ENCODE measurements at regions not wholly inside any gene's neighbourhood (a gene's known extent, or its start where the extent isn't known, plus 50 kb on each side); places are given as distances from the start of the nearest gene placed in this dataset.

- no peaks in the 10 kb centered on the region for H3K4me1 Mint-ChIP-seq
- CTCF ChIA-PET: no interaction called here
- DNase-seq: no peak
- H3K27ac Mint-ChIP-seq: no peak overlapping the region
- no peaks in the 10 kb centered on the region for H3K36me3 Mint-ChIP-seq
- no peak overlapping the region for H3K4me3 Mint-ChIP-seq
- H3K9me3 Mint-ChIP-seq: no peaks in the 10 kb centered on the region
- H3K27me3 Mint-ChIP-seq: no peaks in the 10 kb centered on the region
Measured at GRCh38 chr14:61992139-61992538, 229.9 kb downstream of the SNAPC1 start.

GRCh38 chr14:61992926-61993325 lies 230.7 kb downstream of the SNAPC1 start:
- DNase-seq: no peak
- no peak overlapping the region for H3K4me3 Mint-ChIP-seq
- no peaks in the 10 kb centered on the region for H3K9me3 Mint-ChIP-seq

GRCh38 chr14:61994589-61994988 lies 232.4 kb downstream of the SNAPC1 start:
- H3K4me3 Mint-ChIP-seq: no peak overlapping the region
- H3K27ac Mint-ChIP-seq: no peak overlapping the region
- no peaks in the 10 kb centered on the region for H3K27me3 Mint-ChIP-seq
- H3K4me1 Mint-ChIP-seq: no peaks in the 10 kb centered on the region
- H3K36me3 Mint-ChIP-seq: no peaks in the 10 kb centered on the region
- no peak for DNase-seq
- CTCF ChIA-PET: interaction anchor here (0.7 to 1.1 kb wide), 2 partner anchors 13 to 101 kb away, joined by 3 to 4 read pairs; no protein-coding TSS in a partner anchor
- H3K9me3 Mint-ChIP-seq: no peaks in the 10 kb centered on the region

More at GRCh38 chr14:61992926-61993325, 230.7 kb downstream of the SNAPC1 start:
- CTCF ChIA-PET: no interaction called here
- Mint-ChIP-seq H3K27me3 (no peaks in the 10 kb centered on the region), H3K4me1 (no peaks in the 10 kb centered on the region), H3K27ac (no peak overlapping the region), H3K36me3 (no peaks in the 10 kb centered on the region)

- DNase-seq: no peak
- Mint-ChIP-seq H3K9me3 (no peaks in the 10 kb centered on the region), H3K4me1 (no peaks in the 10 kb centered on the region), H3K27ac (no peak overlapping the region), H3K27me3 (no peaks in the 10 kb centered on the region), H3K4me3 (no peak overlapping the region), H3K36me3 (no peaks in the 10 kb centered on the region)
- CTCF ChIA-PET: no interaction called here
Measured at GRCh38 chr14:61996753-61997152, 234.5 kb downstream of the SNAPC1 start.

DNA sequence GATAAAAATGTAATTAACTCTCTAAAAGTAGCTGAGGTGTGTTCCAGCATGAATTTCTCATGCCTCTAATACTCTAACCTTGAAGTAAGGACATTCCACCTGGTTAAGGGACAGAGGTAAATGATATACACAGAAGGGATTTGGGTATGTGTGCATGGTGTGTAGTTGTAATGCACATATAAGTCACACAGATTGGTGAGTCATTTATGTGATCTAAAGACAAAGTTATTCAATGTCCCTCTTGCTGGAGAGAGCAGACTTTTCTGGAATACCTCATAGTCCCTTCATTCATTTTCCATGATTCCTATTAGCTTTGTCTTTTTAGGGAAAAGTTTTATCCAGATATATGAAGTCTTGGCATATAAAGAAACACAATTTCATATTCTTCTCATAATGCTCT lies 234.9 kb downstream of the SNAPC1 start:
- Mint-ChIP-seq H3K27ac (no peak overlapping the region), H3K4me3 (no peak overlapping the region), H3K27me3 (no peaks in the 10 kb centered on the region), H3K9me3 (no peaks in the 10 kb centered on the region), H3K4me1 (no peaks in the 10 kb centered on the region), H3K36me3 (no peaks in the 10 kb centered on the region)
- CTCF ChIA-PET: no interaction called here
- no peak for DNase-seq

GRCh38 chr14:62001963-62002362 lies 239.7 kb downstream of the SNAPC1 start:
- Mint-ChIP-seq H3K27me3 (no peaks in the 10 kb centered on the region), H3K27ac (no peak overlapping the region), H3K9me3 (no peaks in the 10 kb centered on the region), H3K4me1 (no peaks in the 10 kb centered on the region), H3K36me3 (no peaks in the 10 kb centered on the region), H3K4me3 (no peak overlapping the region)
- CTCF ChIA-PET: no interaction called here
- no peak for DNase-seq

DNA sequence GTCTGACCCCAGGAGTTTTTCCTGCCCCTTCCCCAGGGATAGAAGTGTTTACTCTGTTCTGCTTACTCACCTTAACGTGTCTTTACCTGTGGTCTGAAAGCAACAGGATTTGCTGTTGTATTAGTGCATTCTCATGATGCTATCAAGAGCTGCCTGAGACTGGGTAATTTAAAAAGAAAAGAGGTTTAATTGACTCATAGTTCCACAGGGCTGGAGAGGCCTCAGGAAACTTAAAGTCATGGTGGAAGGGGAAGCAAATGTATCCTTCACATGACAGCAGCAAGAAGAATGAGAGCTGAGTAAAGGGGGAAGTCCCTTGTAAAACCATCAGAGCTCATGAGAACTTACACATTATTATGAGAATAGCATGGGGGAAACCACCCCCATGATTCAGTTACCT lies 240.4 kb downstream of the SNAPC1 start:
- no peak for DNase-seq
- H3K4me3 Mint-ChIP-seq: no peak overlapping the region
- no peak overlapping the region for H3K27ac Mint-ChIP-seq
- CTCF ChIA-PET: no interaction called here
- no peaks in the 10 kb centered on the region for H3K36me3 Mint-ChIP-seq
- no peaks in the 10 kb centered on the region for H3K27me3 Mint-ChIP-seq
- H3K9me3 Mint-ChIP-seq: no peaks in the 10 kb centered on the region
- no peaks in the 10 kb centered on the region for H3K4me1 Mint-ChIP-seq

DNA sequence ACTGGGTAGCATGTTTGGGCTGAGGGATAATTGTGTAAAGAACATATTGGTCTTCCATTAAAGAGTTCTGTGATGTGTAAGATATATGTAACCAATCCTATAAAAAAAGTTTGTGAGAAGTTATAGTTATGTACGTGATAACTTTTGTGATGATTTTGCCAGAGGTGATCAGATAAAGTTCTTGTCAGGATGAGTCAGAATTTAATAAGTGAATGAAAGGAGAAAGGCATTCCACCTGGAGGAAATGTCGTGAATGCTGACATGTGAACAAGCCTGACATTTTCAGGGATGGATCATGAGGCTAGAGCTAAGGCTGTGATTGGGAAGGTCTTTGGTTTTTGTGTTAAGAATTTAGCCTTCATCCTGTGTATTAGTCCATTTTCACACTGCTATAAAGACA lies 241.5 kb downstream of the SNAPC1 start:
- H3K27ac Mint-ChIP-seq: no peak overlapping the region
- CTCF ChIA-PET: no interaction called here
- no peaks in the 10 kb centered on the region for H3K4me1 Mint-ChIP-seq
- no peaks in the 10 kb centered on the region for H3K36me3 Mint-ChIP-seq
- no peaks in the 10 kb centered on the region for H3K9me3 Mint-ChIP-seq
- DNase-seq: no peak
- H3K4me3 Mint-ChIP-seq: no peak overlapping the region
- H3K27me3 Mint-ChIP-seq: peaks cover 4% of the 10 kb centered on the region

DNA sequence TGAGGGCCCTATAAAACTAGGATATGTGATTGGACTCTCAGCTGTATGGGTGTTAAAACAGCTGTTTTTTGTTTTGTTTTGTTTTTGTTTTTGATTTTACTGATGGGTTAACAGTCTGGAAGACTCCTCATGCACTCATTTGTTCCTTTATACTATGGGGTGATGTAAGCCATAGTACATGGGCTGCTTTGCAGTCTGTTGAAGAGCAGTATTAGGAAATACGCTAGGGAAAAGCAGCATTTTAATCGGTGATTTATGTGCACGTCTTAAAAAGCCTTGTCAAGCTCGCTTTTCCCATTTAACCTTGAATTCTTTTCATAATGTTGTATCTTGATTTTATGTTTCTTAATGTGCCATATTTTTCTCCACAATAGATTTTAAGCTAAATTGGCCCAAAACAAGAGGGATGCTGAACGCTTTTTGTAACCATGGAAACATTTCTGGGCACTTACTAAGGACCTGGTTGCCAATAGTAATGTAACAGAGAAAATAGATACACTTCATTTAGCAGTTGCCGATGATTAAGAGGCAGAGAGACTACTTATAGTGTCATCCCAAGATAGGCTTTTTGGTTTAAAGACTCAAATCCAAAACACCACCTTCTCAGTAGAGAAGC lies 244.0 kb downstream of the SNAPC1 start:
- no peak overlapping the region for H3K4me3 Mint-ChIP-seq
- peaks cover 4% of the 10 kb centered on the region for H3K27me3 Mint-ChIP-seq
- no peak overlapping the region for H3K27ac Mint-ChIP-seq
- H3K9me3 Mint-ChIP-seq: no peaks in the 10 kb centered on the region
- no peaks in the 10 kb centered on the region for H3K36me3 Mint-ChIP-seq
- no peaks in the 10 kb centered on the region for H3K4me1 Mint-ChIP-seq
- DNase-seq: no peak
- CTCF ChIA-PET: no interaction called here

DNA sequence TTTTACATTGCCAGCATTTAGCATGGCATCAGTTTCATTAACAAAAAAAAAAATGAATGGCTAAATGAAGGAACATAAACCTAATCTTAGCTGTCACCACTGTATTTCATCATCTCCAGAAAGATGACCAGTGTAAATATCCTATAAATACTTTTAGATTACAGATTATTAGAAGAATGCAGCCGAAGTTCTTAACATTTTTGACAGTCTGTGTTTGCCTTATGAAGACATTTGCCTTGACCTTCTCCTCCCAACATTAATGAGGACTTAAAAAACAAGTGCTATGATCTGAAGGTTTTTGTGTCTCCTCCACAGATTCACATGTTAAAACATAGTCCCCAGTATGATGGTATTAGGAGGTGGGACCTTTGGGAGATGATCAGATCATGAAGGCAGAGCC lies 253.0 kb downstream of the SNAPC1 start:
- H3K4me3 Mint-ChIP-seq: no peak overlapping the region
- CTCF ChIA-PET: no interaction called here
- no peaks in the 10 kb centered on the region for H3K36me3 Mint-ChIP-seq
- no peak for DNase-seq
- no peak overlapping the region for H3K27ac Mint-ChIP-seq
- peaks cover 4% of the 10 kb centered on the region for H3K27me3 Mint-ChIP-seq
- no peaks in the 10 kb centered on the region for H3K4me1 Mint-ChIP-seq
- H3K9me3 Mint-ChIP-seq: no peaks in the 10 kb centered on the region

DNA sequence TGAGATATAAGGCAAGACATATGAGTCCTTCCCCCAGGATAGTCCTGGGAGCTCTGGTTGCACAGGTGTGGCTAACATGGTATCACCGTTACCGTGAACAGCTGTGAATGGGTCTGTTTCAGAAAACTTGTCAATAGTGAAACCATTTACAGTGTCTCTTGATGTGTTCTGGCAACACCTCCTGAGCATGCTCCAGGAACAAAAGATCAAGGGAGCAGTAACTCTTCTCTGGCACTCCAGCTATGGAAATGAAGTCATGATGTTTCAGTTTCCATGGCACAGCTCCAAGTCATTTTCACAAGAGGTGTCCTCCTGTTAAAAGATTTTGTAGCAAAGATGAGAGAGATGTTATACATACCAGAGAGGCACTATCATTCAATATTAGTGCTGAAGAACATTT lies 253.7 kb downstream of the SNAPC1 start:
- Mint-ChIP-seq H3K4me1 (no peaks in the 10 kb centered on the region), H3K36me3 (no peaks in the 10 kb centered on the region), H3K27me3 (peaks cover 4% of the 10 kb centered on the region), H3K27ac (no peak overlapping the region), H3K9me3 (no peaks in the 10 kb centered on the region), H3K4me3 (no peak overlapping the region)
- CTCF ChIA-PET: no interaction called here
- DNase-seq: no peak

DNA sequence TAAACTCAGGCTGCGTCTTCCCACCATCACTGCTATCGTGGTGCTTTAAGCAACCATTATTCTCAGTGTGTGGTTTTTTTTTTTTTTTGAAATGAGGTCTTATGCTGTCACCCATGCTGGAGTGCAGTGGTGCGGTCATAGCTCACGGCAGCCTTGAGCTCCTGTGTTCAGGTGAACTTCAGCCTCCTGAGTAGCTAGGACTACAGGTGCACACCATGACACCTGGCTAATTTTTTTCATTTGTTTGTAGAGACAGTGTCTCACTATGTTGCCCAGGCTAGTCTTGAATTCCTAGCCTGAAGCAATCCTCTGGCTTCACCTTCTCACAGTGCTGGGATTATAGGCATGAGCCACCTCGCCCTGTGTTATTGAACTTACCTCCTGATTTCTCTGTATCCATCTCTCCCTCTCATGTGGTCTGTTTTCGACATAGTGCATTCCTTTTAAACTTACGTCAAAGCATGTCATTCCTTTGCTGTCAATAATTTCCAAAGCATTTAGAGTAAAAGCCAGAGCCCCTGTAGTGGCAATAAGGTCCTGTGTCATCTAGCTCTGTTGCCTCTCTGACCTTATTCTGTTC lies 255.5 kb downstream of the SNAPC1 start:
- Mint-ChIP-seq H3K9me3 (no peaks in the 10 kb centered on the region), H3K27ac (no peak overlapping the region), H3K4me3 (no peak overlapping the region), H3K36me3 (no peaks in the 10 kb centered on the region), H3K27me3 (peaks cover 4% of the 10 kb centered on the region), H3K4me1 (no peaks in the 10 kb centered on the region)
- CTCF ChIA-PET: no interaction called here
- no peak for DNase-seq

GRCh38 chr14:62018606-62019005 lies 256.4 kb downstream of the SNAPC1 start:
- CTCF ChIA-PET: no interaction called here
- H3K9me3 Mint-ChIP-seq: no peaks in the 10 kb centered on the region
- H3K27me3 Mint-ChIP-seq: peaks cover 4% of the 10 kb centered on the region
- no peak for DNase-seq
- no peak overlapping the region for H3K4me3 Mint-ChIP-seq
- no peaks in the 10 kb centered on the region for H3K36me3 Mint-ChIP-seq
- H3K27ac Mint-ChIP-seq: no peak overlapping the region
- no peaks in the 10 kb centered on the region for H3K4me1 Mint-ChIP-seq

GRCh38 chr14:62027958-62028357 lies 265.7 kb downstream of the SNAPC1 start:
- CTCF ChIA-PET: no interaction called here
- Mint-ChIP-seq H3K36me3 (no peaks in the 10 kb centered on the region), H3K4me3 (no peak overlapping the region), H3K27ac (no peak overlapping the region), H3K27me3 (peaks cover 4% of the 10 kb centered on the region), H3K9me3 (no peaks in the 10 kb centered on the region), H3K4me1 (no peaks in the 10 kb centered on the region)
- no peak for DNase-seq

DNA sequence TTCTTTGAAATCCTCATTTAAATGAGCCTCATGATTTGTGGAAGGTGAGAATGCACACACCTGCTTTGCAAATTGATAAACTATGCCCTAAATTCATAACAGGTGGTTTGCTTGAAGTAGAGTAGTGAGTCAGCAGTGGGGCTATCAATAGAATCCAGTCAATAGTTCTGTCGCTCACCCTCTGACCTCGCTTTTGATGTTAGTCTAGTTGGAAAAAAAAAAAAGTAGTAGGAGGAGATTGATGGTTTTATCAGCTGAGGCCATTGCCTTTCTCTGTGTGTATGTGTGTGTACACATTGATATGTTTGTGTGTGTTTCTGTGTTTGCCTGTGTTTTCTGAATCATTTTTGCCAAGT lies 267.3 kb downstream of the SNAPC1 start:
- CTCF ChIA-PET: no interaction called here
- no peaks in the 10 kb centered on the region for H3K4me1 Mint-ChIP-seq
- no peak overlapping the region for H3K4me3 Mint-ChIP-seq
- DNase-seq: no peak
- peaks cover 4% of the 10 kb centered on the region for H3K27me3 Mint-ChIP-seq
- H3K9me3 Mint-ChIP-seq: no peaks in the 10 kb centered on the region
- no peak overlapping the region for H3K27ac Mint-ChIP-seq
- H3K36me3 Mint-ChIP-seq: no peaks in the 10 kb centered on the region

- H3K9me3 Mint-ChIP-seq: no peaks in the 10 kb centered on the region
- CTCF ChIA-PET: no interaction called here
- H3K27me3 Mint-ChIP-seq: peaks cover 4% of the 10 kb centered on the region
- no peaks in the 10 kb centered on the region for H3K36me3 Mint-ChIP-seq
- H3K4me3 Mint-ChIP-seq: no peak overlapping the region
- H3K27ac Mint-ChIP-seq: no peak overlapping the region
- no peak for DNase-seq
- H3K4me1 Mint-ChIP-seq: no peaks in the 10 kb centered on the region
Measured at GRCh38 chr14:62030387-62030786, 268.2 kb downstream of the SNAPC1 start.
